Stimulated activated CD4-positive, alpha-beta T cell treated with anti-CD3 and anti-CD28 coated beads, Interleukin-2, amount 100 ng/mL, for 24 hours (primary cell): ENCODE measurements at regions not wholly inside any gene's neighbourhood (a gene's known extent, or its start where the extent isn't known, plus 50 kb on each side); places are given as distances from the start of the nearest gene placed in this dataset.
"Not testable (repeated sequence)": the region's sequence is repeated elsewhere in the genome, so short reads cannot be mapped to it uniquely, and the experiment has no call there.

Experiments
- DNase-seq, 2 donors: peaks; one replicate each; pipeline ENCODE4 v3.0.0-alpha.2; 2020

DNA sequence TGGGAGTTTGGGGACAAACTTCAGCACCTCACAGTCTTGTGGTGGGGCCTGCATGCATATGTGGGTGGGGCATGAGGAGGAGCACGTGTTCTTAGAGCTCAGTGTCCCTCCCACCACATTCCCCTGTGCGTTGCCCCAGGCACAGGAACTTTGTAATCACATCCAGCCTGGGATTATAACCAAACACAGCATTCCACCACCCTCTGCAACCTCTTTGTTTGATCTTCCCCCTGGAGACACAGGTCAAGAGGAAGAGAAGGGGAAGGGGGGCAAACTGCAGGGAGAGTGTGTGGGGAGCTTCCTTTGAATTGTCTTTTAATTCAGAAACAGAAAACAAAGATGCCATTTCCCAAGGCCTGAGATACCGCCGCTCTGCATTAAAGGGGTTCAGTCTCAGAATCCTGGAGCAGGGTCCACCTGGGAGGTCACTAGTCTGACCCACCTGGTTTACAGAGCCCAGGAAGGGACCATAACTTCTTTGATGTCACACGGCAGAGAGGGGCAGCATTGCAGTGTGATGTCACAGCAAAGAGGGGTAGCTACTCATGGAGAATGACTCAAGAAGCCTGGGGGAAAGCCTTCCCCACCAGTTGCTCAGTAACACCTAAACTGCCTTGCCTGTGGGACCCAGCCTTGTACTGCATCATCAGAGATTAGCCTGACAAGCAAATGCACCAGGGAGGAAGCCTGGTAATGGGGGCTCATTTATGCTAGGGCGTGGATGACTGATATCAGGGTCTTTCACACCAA, 106.3 kb upstream of the RNU6-1 start:
- DNase-seq, result no peak

DNA sequence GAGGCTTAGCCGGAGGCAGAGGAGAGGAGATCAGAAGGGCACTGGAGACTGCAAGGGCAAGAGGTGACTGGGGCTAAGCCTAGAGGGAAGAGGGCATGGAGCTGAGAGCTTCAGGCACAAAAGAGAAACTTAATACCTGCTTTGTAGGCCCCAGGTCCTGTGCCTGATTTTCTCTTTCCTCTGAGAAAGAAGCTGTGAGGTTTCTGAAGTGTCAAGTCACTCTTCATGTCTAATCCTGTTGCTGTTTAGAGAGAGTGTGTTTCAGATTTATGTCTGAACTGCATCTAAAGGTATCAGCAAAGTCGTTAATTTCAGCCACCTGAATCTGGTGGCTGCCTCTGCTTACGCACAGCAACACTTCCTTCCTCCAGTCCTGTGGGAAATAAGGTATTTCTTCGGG, 106.9 kb upstream of the RNU6-1 start:
- no peak for DNase-seq

DNA sequence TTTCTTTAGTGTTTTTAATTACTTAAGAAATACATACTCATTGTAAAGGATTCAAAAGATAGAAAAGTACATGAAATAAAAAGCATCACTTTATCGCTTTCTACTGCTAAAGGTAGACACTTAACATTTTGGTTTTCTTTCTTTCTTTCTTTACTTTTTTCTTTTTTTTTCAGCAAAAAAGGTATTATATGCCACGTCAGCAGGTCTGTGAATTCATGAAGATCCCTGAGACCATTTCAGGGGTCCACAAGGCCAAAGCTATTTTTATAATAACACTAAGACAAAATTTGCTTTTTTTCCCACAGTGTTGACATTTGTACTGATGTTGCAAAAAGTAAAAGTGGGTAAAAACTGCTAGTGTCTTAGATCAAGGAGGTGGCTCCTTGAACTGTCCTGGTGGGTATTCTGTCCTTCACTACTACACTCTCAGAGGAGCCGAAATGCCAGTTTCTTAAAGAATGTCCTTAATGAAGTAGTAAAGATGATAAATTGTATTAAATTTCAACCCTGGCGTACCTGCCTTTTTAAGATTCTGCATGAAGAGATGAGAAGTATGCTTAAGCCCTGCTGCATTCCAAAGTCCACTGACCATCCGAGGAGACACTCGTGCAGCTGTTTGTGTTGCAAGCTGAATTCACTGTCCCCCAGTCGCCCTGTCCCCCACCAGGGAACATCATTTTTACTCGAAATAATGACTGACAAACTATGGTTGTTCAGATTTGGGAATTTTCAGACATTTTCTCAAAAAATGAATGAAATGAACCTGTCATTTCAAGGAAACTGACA, 106.7 kb upstream of the PIAS1 start:
- no peak for DNase-seq

DNA sequence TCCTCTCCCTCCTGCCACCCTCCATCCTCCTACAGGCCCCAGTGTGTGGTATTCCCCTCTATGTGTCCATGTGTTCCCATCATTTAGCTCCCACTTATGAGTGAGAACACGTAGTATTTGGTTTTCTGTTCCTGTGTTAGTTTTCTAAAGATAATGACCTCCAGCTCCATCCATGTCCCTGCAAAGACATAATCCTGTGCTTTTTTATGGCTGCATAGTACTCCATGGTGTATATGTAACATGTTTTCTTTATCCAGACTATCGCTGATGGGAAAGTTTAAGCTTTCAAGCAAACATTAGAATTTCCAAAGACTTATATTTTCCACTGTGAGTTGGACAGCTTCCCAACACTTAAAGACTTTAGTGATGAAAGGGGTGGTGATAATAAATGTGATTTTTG, 105.9 kb upstream of the PIAS1 start:
- no peak for DNase-seq

DNA sequence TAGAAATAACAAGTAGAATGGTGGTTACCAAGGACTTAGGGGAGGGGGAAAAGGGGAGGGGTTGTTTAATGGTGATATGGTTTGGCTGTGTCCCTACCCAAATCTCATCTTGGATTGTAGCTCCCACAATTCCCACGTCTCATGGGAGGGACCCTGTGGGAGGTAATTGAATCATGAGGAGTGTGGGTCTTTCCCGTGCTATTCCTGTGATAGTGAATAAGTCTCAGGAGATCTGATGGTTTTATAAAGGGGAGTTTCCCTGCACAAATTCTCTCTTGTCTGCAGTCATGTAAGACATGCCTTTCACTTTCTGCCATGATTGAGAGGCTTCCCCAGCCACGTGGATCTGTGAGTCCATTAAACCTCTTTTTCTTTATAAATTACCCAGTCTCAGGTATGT, 102.9 kb upstream of the PIAS1 start:
- DNase-seq, result not testable (repeated sequence)

DNA sequence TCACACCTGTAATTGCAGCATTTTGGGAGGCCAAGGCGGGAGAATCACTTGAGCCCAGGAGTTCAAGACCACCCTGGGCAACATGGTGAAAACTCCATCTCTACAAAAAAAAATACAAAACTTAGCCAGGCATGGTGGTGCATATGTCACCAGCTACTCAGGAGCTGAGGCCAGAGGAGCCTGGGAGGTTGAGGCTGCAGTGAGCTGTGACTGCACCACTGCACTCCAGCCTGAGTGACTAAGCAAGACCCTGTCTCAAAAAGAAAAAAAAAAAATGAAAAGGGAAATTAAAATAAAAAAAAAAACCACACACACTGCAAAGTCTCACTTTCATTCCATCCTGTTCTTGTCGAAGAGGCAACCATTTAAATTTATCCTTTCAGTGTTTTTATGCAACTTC, 100.8 kb upstream of the PIAS1 start:
- no peak for DNase-seq

DNA sequence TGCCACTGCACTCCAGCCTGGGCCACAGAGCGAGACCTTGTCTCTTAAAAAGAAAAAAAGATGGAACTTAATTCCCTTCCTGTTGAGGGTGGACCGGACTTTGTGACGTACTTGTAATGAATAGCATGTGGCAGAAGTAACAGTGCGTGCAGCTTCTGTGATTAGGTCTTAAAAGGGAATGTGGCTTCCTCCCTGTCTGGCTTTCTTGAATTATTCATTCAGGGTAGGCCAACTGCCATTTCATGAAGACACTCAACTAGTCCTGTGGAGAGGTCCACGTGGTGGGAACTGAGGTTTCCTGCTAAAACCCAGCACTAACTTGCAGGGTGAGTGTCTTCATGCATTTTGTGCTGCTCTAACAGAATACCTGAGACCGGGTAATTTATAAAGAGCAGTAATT, 98.9 kb upstream of the PIAS1 start:
- no peak for DNase-seq

DNA sequence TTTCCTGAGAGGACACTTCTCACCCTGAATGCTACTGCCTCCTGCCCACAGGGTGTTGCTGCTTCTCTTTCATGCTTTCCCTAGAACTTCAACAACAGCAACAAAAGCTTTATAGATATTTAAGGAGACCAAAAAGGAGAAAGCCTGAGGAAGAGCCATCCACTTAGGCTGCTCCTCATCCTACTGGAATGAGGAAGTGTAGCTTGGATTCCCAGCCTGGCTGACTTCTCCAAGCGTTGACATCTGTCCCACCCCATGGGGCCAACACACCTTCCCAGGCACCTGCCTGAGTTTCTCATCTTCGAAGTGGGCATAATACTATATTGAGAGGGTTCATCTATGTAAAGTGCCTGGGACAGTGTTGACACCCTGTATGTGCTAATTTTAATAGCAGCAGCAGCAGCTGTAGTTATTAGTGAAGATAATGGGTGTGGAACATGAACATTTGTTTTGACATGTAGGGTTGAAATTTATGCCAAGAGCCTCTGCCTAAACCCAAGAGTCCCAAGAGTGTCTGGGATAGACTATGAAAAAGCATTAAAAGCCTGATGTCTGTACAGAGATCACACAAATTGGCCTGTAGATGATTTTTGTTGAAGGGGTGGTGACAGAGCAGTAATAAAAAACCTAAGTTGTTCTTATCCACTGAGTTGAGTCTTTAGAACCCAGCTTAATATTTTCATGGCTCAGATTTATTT, 96.5 kb upstream of the PIAS1 start:
- no peak for DNase-seq

DNA sequence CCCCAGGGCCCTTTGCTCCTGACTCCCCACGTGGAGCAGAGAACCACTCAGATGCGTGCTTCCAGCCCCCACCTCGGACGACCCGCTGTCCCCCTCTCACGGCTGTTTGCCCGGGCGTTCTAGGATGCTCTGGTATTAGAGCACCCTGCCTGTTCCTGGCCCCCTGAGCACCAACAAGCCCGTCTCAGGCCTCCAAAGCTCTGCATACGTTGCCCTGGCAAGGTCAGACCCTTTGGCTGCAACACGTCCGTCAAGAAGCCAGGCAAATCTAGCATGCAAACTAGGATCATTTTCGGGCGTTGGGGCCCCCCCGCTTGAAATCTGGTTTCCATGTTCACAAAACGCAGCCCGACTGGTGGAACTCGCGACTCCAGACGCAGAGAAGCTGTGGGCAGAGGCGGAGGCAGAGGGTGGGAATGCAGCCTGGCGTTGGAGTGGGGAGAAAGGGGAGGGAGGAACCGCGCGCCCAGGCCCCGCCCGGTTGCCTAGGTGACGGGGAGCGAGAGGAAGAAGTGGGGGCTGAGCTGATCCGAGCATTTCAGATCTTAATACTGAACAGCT, 86.2 kb upstream of the PIAS1 start:
- peak in 1 of 2 donors; percentile 29 for DNase-seq

DNA sequence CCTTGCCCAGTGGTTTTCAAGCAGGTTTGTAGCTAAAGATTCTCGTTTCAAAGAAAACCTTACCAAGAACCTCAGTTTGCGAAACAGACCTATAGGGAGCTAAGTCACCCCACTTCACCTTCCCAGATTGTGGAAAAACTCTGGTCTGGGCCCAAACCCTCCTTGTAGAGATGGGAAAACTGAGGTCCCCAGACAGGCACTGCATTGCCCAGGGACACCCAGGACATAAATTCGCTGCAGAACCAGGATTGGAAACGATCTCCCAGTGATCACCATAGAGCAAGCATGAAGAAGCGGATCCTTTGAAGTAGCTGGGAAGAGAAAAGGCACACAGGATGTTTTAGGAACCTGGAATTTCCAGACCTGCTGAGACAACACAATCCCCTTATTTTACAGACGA, 85.6 kb upstream of the PIAS1 start:
- DNase-seq, result no peak

DNA sequence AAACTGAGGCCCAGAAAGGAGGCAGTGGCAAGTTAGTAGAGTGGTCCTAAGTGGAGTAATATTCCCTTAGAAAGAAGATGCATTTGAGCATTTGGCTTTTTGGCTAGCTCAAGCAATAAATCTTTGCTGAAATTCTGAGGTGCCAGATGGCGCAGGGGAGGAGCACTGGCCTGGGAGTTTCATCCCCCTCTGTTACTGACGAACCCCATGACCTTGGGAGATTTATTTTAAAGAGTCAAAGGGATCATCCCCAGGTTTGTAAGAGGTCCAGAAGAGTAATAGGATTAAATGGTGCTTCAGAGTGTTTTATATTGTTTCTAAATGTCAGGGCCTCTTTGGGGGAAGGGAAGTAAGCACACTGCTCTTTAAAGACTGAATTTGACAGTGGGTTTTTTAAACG, 85.1 kb upstream of the PIAS1 start:
- no peak for DNase-seq

DNA sequence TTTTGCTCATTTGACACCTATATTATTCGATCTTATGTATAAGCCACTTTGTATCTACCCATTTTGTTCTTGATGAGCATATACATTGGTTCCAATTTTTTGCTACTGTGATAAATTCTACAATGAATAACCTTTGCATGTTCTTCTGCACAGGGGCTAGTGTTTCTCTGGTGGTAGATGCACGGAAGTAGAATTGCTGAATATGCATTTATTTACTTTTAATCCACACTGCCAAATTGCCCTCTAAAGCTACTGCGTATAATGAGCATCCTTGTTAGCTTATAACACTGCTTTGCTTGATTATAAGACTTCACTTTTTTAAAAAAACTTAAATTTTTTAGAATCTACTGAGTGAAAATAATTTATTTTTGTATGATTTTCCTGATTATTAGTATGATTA, 84.2 kb upstream of the PIAS1 start:
- no peak for DNase-seq

DNA sequence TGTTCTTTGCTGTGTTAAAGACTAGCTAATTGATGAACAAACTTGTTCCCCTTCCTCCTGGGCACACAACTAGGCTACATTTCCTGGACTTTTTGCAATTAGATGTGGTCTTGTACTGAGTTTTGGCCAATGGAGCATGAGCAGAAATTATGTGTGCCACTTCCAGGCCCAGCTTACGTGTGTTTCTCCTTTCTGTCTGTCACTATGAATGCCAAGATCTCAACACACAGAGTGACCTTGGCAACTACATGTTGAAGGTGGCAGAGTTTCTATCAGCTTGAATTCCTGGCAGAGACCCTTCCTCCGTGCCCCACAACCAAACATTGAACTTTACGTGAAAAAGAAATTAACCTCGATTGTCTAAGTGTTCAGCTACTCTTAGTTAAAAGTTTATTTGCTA, 81.7 kb upstream of the PIAS1 start:
- DNase-seq, result no peak

DNA sequence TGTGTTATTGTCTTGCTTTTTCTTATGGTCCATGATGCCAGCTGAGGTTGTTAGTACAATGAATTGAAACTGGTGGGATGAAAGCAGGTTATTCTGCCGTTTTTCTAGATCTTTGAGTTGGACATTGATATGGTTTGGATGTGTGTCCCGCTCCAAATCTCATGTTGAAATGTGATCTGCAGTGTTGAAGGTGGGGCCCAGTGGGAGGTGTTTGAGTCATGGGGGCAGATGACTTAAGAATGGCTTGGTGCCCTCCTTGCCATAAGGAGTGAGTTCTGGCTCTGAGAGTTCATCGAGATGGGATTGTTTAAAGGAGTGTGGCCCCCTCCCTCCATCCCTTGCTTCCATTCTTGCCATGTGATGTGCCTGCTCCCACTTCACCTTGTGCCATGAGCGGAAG, 80.3 kb upstream of the PIAS1 start:
- DNase-seq, result no peak

DNA sequence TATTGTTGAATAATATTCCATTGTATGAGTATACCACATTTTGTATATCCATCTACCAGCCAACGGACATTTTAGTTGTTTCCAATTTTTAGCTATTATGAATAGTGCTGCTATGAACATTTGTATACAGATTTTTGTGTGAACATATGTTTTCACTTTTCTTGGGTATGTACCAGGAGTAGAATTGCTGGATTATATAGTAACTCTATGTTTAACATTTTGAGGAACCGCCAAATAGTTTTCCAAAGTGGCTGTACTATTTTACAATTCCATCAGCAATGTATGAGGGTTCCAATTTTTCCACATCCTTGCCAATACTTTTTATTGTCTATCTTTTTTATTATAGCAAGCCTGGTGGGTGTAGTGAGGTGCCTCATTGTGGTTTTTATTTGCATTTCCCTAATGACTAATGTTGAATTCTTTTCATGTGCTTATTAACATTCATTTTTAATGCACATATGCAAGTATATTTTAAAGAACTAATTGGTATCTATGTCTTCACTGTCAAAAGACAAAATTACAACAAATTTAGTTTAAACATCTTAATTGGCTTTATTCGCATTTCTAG, 77.5 kb upstream of the PIAS1 start:
- DNase-seq, result no peak

DNA sequence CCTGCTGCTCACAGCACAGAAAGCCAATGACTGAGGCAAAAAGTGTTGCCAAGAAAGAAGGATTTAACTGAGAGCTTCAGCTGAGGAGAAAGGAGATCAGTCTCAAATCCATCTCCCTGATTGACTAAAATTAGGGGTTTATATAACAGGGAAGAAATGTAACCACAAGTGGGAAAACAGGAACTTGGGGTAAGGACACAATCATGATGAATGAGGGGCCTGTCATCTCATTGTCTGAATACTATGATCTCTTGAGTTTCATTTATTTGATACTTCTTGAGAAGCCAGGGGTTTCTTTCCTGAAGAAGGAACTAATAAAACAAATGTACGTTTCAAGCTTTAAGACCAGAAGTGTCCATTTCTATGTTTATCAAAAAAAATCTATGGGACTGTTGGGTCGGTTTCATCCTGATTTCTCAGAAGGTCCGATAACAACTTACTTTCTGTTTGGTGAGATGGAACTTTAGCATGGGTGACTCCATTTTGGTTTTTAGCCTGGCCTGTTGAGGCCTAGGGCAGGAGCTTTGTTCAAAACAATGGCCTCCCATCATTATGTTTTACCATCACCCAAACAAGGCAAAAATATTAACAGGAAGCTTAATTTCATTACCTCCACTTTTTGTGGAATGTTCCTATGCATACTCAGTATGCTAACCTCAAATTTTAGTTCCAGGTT, 76.6 kb upstream of the PIAS1 start:
- DNase-seq, result no peak

DNA sequence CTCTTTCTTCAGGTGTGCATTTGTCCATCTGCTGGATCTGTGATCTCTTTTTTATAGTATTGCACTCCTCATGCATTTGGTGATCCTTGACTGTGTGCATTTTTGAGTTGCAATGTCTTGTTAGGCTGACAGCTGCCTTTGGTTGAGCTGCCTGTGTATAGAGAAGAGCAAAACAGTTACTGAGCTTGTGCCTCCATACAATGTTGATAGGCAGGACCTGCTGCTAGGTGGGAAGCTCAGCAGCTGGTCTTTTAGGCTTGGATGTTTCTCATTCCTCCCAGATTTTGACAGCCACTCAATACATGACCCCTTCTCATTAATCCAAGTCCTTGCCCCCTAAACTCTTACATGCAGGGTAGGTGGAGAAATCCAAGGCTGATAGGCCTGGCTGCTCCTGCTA, 74.8 kb upstream of the PIAS1 start:
- DNase-seq, result no peak

DNA sequence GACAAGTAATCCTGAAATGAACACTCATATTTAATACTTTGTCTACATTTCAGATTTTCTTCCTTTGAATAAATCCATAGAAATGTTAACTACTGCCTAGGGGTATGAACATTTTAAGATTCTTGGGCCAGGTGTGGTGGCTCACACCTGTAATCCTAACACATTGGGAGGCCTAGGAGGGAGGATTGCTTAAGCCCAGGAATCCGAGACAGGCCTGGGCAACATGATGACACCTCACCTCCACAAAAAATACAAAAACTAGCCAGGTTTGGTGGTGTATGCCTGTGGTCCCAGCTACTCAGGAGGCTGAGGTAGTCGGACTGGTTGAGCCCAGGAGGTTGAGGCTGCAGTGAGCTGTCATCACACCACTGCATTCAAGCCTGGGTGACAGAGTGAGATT, 73.9 kb upstream of the PIAS1 start:
- DNase-seq, result no peak

DNA sequence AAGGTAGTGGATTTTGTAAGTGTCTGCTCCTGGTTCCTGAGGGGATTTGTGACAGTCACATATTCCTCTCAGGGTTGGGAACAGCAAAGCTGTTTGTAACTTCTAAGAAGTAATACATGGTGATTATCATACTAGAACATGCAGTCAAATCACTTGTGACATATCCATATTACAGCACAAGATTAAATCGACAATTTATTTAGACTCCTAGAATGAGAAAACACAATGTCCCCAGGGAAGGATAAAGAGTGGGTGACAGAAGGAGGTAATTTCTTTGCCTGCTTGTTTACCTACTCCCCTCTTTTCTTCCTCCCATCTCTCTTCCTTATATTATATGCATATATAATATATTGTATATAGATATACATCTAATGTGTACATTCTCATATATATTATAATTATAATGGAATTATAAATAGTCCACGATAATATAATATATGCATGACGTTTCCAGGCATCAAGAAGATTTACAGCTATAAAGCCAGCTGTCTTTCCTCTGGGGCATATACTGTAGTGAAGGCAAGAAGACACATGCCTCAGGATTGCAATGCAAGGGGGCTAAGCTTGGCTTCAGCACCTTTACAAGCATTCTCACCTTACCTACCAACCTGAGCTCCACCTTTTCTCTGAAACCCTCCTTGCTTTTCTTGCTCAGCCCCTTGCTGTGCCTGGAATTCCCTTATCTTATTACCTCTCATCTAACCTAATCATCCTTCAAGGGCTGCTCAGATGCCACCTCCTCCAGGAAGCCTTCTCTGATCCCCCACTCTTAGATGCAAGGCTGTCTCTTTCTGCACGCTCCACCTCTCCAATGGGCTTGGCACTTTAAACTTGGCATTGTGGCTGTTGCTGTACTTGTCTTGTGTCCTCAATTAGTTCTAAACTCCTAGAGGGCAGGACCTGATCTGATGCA, 73.1 kb upstream of the PIAS1 start:
- no peak for DNase-seq

DNA sequence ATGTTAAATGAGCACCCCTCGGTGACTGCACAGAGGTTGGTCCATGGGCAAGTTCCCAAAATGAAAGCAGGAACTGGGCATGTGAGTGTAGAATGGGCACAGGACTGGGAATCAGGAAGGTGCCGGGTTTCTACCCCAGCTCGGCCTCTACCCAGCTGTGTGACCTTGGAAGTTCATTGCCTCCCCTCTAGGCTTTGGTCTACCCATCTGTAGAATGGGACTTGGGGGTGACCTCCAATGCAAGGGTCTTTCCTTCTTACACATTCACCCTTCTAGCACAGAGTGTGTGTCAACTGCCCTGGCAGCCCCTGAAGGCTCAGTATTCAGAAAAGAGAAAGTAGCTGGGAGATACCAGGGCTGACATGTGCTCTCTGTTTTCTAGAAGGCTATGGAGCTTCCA, 72.3 kb upstream of the PIAS1 start:
- no peak for DNase-seq

DNA sequence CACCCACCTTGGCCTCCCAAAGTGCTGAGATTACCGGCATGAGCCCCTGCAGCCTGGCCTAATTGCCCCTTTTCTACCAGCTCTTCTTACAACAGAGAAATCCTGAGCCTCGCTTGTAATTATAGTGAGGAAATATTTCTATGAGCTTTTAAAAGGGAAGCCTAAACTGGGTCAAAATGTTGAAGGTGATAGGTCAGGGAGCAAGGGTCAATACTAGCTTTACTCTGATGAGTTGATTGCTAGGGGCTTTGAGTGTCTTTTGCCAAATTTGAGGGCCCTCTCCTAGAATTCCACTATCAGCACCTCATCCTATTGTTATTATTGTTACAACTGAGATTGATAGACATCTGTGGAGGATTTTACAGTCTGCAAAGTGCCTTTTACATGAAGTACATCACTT, 62.4 kb upstream of the PIAS1 start:
- DNase-seq, result no peak

DNA sequence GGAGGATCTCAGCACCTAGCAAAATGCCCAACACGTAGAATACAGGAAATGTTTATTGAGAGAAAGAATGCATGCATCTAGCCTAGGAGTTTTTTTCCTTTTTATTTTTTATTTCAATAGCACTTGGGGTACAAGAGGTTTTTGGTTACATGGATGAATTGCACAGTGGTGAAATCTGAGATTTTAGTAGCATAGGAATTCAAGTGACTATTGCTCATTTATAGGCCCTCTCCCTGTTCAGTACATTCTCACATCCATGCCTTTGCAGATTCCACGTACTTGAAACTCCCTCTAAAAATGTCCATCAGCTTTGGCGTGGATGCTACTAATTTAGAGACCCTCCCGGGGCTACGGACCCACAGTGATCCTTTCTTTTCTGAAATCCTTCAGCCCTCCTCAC, 61.7 kb upstream of the PIAS1 start:
- no peak for DNase-seq
